B cell (primary cell): ENCODE measurements at regions not wholly inside any gene's neighbourhood (a gene's known extent, or its start where the extent isn't known, plus 50 kb on each side); places are given as distances from the start of the nearest gene placed in this dataset.

ENCODE experiments used
- ATAC-seq: fragments of 200-7000 bp; cut with Tn5 transposase; one replicate; pipeline ENCODE4 v1.10.0; 2021; ENCODE audit warnings: low read depth, mild to moderate bottlenecking, moderate number of reproducible peaks, moderate library complexity
- CTCF ChIA-PET: fragments of 350-600 bp; sonication (Branson Sonifier 250); formaldehyde crosslinking; loops from one replicate; lab custom pipeline; 2021; ENCODE audit warnings: antibody characterized with exemption, inconsistent platforms; lab: Charles Lee
- POLR2A ChIA-PET: fragments of 350-600 bp; sonication (Branson Sonifier 250); formaldehyde crosslinking; loops from one replicate; lab custom pipeline; 2021; ENCODE audit warnings: antibody characterized with exemption; lab: Charles Lee
- DNase-seq: peaks from one replicate; pipeline ENCODE4 v3.0.0; 2013
- H2AFZ ChIP-seq: 2 replicates; pipeline ENCODE4 v1.6.1; 2012; ENCODE audit warnings: mild to moderate bottlenecking, low read depth, low read length; ENCODE audit not compliant: insufficient read depth, poor library complexity, severe bottlenecking
- H3K27ac ChIP-seq, 2 donors: 1 replicate in 1 of 2; 2 replicates in 1 of 2; pipeline ENCODE4 v1.5.1; 2012 to 2013; ENCODE audit warnings: low read length in 2 of 2, mild to moderate bottlenecking in 2 of 2, moderate library complexity in 1 of 2
- H3K27me3 ChIP-seq, 4 experiments: fragments of 200-600 bp in 1 of 4; sonication (generic) in 1 of 4; replicated peaks in 1 of 4; 1 replicate in 2 of 4; 2 replicates in 2 of 4; pipeline versions ENCODE4 v1.6.1 to v1.7.0; 2013 to 2016; ENCODE audit warnings: low read length in 3 of 4, mild to moderate bottlenecking in 2 of 4, mixed read lengths in 1 of 4, moderate library complexity in 1 of 4; ENCODE audit not compliant: insufficient read depth in 4 of 4, control insufficient read depth in 3 of 4; ENCODE audit errors: control extremely low read depth in 1 of 4
- H3K36me3 ChIP-seq, 2 experiments: replicated peaks in 1 of 2; 1 replicate in 1 of 2; 2 replicates in 1 of 2; pipeline versions ENCODE4 v1.6.1 to v1.7.1; 2013; ENCODE audit warnings: low read length in 1 of 2; ENCODE audit not compliant: insufficient read depth in 2 of 2, control insufficient read depth in 1 of 2; ENCODE audit errors: control extremely low read depth in 1 of 2, extremely low read depth in 1 of 2
- H3K4me1 ChIP-seq, 2 donors: fragments of 200-600 bp in 1 of 2; sonication (generic) in 1 of 2; 1 replicate in 1 of 2; 2 replicates in 1 of 2; pipeline versions ENCODE4 v1.5.1 to v1.6.1; 2013 to 2017; ENCODE audit warnings: low read length in 2 of 2; ENCODE audit not compliant: control insufficient read depth in 2 of 2, insufficient read depth in 2 of 2
- H3K4me2 ChIP-seq: replicated peaks from 2 replicates; pipeline ENCODE3; 2012; ENCODE audit warnings: mild to moderate bottlenecking, low read depth, low read length; ENCODE audit not compliant: poor library complexity, severe bottlenecking
- H3K4me3 ChIP-seq, 5 experiments: fragments of 200-600 bp in 1 of 5; sonication (generic) in 1 of 5; 1 replicate in 3 of 5; 2 replicates in 2 of 5; pipeline versions ENCODE4 v1.5.1 to v1.7.0; 2011 to 2016; ENCODE audit warnings: low read length in 4 of 5, mild to moderate bottlenecking in 4 of 5, low read depth in 2 of 5, control low read depth in 1 of 5, moderate library complexity in 1 of 5; ENCODE audit not compliant: insufficient read depth in 1 of 5; ENCODE audit errors: control extremely low read depth in 1 of 5, extremely low read depth in 1 of 5
- H3K79me2 ChIP-seq: fragments of 200-600 bp; sonication (generic); one replicate; pipeline ENCODE4 v1.6.0; 2016; ENCODE audit warnings: low read length; ENCODE audit not compliant: control insufficient read depth, insufficient read depth
- H3K9ac ChIP-seq: fragments of 200-600 bp; sonication (generic); 2 replicates; pipeline ENCODE4 v1.6.1; 2017; ENCODE audit warnings: mild to moderate bottlenecking, low read length, moderate library complexity
- H3K9me3 ChIP-seq, 3 donors: one replicate each; pipeline versions ENCODE4 v1.6.1 to v1.7.1; 2013; ENCODE audit warnings: low read length in 2 of 3; ENCODE audit not compliant: control insufficient read depth in 2 of 3, insufficient read depth in 1 of 3; ENCODE audit errors: control extremely low read depth in 1 of 3
- H4K20me1 ChIP-seq: 2 replicates; pipeline ENCODE4 v1.6.0; 2012; ENCODE audit warnings: mild to moderate bottlenecking, low read length; ENCODE audit not compliant: insufficient read depth, control insufficient read depth, poor library complexity, severe bottlenecking
- H3K27ac Mint-ChIP-seq: one replicate; pipeline ENCODE4 v1.8.0; 2021; ENCODE audit warnings: mixed read lengths
- H3K27me3 Mint-ChIP-seq: one replicate; pipeline ENCODE4 v1.8.0; 2021; ENCODE audit warnings: mixed read lengths
- H3K4me1 Mint-ChIP-seq: one replicate; pipeline ENCODE4 v1.8.0; 2021; ENCODE audit warnings: mixed read lengths
- H3K4me3 Mint-ChIP-seq: one replicate; pipeline ENCODE4 v1.8.0; 2021; ENCODE audit warnings: mixed read lengths
- H3K9me3 Mint-ChIP-seq: one replicate; pipeline ENCODE4 v1.8.0; 2022; ENCODE audit warnings: mixed read lengths; ENCODE audit not compliant: insufficient read depth
- EZH2 ChIP-seq: IDR thresholded peaks from 2 replicates; pipeline ENCODE4 v1.6.1; 2012; ENCODE audit warnings: borderline replicate concordance, low read depth, mild to moderate bottlenecking, moderate library complexity, low read length; ENCODE audit not compliant: insufficient read depth, poor library complexity, severe bottlenecking
- WGBS: methylation state at CpG from one replicate; pipeline ENCODE4 v1.1.5; 2013; ENCODE audit warnings: missing lambda C conversion rate; ENCODE audit not compliant: insufficient coverage; 5-methylcytosine and 5-hydroxymethylcytosine counted together
- intact Hi-C: fragments of 100-400 bp; cut with micrococcal nuclease; formaldehyde crosslinking; loops from one replicate; pipeline ENCODE4 v1.10.0; 2022
- TF ChIP-seq, protein P1 (sequence below): fragments of 200-600 bp; IDR thresholded peaks from one replicate; pipeline ENCODE4 v1.8.0; 2022; ENCODE audit warnings: antibody characterized with exemption, mild to moderate bottlenecking

DNA sequence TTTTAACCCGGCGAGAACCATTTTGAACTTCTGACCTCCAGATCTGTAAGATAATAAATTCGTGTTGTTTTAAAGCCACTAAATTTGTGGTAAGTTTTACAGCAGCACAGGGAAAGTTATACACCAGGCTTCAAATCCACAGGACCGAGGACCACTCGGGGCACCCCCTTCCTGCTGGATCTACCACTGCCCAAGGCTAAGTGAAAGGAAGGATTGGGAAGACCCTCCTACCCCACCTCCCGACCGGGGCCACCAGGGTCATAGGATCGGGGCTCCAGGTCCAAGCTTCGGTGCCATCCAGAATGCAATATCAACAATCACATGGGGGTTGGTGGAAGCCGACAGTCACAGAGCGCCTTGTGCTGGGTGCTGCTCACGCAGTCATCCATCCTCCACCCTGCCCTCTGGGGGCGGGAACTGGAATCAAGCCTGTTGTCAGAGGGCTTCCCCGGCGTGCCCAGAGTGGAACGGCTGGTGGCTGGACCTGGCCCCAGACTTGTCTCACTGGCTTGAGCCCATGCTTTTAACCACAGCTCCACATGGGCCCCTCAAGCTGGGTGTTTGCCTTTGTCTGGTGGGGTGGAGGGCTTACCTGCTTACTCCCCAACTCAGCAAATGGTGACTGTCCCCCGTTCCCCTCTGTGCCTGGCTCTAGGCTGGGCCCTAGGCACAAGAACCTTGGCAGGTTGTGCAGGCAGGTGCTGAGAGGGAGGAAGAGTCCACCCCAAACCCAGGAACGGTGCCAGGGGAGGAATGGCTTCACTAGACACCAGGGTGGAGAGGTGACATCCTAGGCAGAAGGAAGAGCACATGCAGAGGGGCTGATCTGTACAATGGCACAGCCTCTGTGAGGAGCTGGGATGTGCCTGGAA lies 180.3 kb upstream of the RTL1 start:
- POLR2A ChIA-PET, result no interaction called here
- TF ChIP-seq EZH2, result no peak
- WGBS, result 83% methylated on average over 11 of the region's 18 CpGs
- H3K79me2 ChIP-seq, result no peaks in the 10 kb centered on the region
- no peak overlapping the region for H3K27ac Mint-ChIP-seq
- no peaks in the 10 kb centered on the region for H4K20me1 ChIP-seq
- CTCF ChIA-PET, result no interaction called here
- no peak for DNase-seq
- H3K27ac ChIP-seq, result no peak overlapping the region
- H3K4me3 ChIP-seq, result no peak overlapping the region
- H3K9me3 ChIP-seq, result peaks cover 0 to 27% (median 0%) of the 10 kb centered on the region in 3 donors
- H2AFZ ChIP-seq, result no peak overlapping the region
- H3K9ac ChIP-seq, result no peak overlapping the region
- no peaks in the 10 kb centered on the region for H3K36me3 ChIP-seq
- peaks cover 10% of the 10 kb centered on the region for H3K9me3 Mint-ChIP-seq
- ATAC-seq, result no peak
- no peaks in the 10 kb centered on the region for H3K4me1 ChIP-seq
- H3K27me3 ChIP-seq, result peaks cover 0 to under 1% (median 0%) of the 10 kb centered on the region in 4 experiments
- H3K4me3 Mint-ChIP-seq, result no peak overlapping the region
- intact Hi-C loops, result no loop called here
- no peak overlapping the region for H3K4me2 ChIP-seq
- H3K27me3 Mint-ChIP-seq, result peaks cover 18% of the 10 kb centered on the region
- H3K4me1 Mint-ChIP-seq, result no peaks in the 10 kb centered on the region

DNA sequence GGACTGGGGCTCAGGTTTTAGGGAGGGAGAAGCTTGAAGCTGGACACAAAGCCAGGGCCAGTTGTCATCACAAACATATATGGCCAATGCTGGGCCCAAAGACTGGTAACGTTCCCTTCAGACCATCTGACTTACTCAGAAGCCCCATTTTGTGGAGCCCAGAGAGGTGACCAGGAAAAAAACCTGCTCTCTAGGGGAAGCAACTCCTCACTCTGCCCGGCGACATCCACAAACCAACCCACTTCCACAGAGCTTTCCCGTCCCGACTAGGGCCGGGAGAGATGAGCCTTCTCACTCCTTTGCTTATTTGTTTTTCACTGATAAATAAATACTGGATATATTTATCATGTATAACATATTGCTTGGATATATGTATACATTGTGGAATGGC lies 180.9 kb upstream of the RTL1 start:
- WGBS, result 78% methylated on average over 1 of the region's 6 CpGs
- no peak overlapping the region for H2AFZ ChIP-seq

More for the DNA sequence above, 180.9 kb upstream of the RTL1 start:
- intact Hi-C loops, result no loop called here
- Mint-ChIP-seq H3K27me3 (peaks cover 14% of the 10 kb centered on the region), H3K9me3 (peaks cover 10% of the 10 kb centered on the region), H3K4me3 (no peak overlapping the region), H3K4me1 (no peaks in the 10 kb centered on the region), H3K27ac (no peak overlapping the region)
- TF ChIP-seq, protein P1, sequence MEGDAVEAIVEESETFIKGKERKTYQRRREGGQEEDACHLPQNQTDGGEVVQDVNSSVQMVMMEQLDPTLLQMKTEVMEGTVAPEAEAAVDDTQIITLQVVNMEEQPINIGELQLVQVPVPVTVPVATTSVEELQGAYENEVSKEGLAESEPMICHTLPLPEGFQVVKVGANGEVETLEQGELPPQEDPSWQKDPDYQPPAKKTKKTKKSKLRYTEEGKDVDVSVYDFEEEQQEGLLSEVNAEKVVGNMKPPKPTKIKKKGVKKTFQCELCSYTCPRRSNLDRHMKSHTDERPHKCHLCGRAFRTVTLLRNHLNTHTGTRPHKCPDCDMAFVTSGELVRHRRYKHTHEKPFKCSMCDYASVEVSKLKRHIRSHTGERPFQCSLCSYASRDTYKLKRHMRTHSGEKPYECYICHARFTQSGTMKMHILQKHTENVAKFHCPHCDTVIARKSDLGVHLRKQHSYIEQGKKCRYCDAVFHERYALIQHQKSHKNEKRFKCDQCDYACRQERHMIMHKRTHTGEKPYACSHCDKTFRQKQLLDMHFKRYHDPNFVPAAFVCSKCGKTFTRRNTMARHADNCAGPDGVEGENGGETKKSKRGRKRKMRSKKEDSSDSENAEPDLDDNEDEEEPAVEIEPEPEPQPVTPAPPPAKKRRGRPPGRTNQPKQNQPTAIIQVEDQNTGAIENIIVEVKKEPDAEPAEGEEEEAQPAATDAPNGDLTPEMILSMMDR, result no peak
- no peak for TF ChIP-seq EZH2
- Histone ChIP-seq H3K36me3 (no peaks in the 10 kb centered on the region), H3K27ac (no peak overlapping the region), H3K9me3 (peaks cover 0 to 27% (median 0%) of the 10 kb centered on the region in 3 donors), H3K9ac (no peak overlapping the region), H3K27me3 (no peaks in the 10 kb centered on the region), H3K4me1 (no peaks in the 10 kb centered on the region), H3K79me2 (no peaks in the 10 kb centered on the region), H4K20me1 (no peaks in the 10 kb centered on the region), H3K4me3 (no peak overlapping the region), H3K4me2 (no peak overlapping the region)
- DNase-seq (no peak), ATAC-seq (no peak)
- ChIA-PET POLR2A (no interaction called here), CTCF (no interaction called here)
